ENCODE measurements at regions not wholly inside any gene's neighbourhood (a gene's known extent, or its start where the extent isn't known, plus 50 kb on each side); places are given as distances from the start of the nearest gene placed in this dataset.
"Not testable (repeated sequence)": the region's sequence is repeated elsewhere in the genome, so short reads cannot be mapped to it uniquely, and the experiment has no call there.

DNA sequence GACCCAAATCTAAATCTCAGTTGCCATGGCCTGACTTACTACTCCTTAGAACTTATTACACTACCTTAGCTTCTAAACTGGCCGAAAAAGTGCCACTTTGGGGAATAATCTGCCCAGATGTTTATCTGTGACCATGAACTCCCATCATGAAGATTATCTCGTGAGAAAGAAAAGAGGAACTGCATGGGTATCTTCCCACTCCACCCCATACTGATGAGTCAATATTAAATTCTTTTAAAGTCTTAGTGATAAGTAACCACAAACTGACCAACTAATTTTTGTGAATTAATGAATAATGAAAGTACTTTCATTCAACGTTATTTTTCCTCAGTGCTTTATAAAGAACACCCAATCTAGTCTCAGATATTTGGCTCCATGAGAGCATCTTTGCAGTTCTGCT is 493.5 kb downstream of the EBF1 start:
- DNase-seq (ENCODE audit: low read depth in 2 of 2) = no peak

- DNase-seq (ENCODE audit: low read depth in 2 of 2) = no peak
Observed at GRCh38 chr5:158602981-158603380, 496.7 kb downstream of the EBF1 start.

GRCh38 chr5:158601118-158601517 is 498.6 kb downstream of the EBF1 start:
- no peak for DNase-seq (ENCODE audit: low read depth in 2 of 2)

GRCh38 chr5:158600679-158601078 is 499.0 kb downstream of the EBF1 start:
- DNase-seq (ENCODE audit: low read depth in 2 of 2) = no peak

GRCh38 chr5:158599157-158599556 is 500.6 kb downstream of the EBF1 start:
- DNase-seq (ENCODE audit: low read depth in 2 of 2) = no peak

DNA sequence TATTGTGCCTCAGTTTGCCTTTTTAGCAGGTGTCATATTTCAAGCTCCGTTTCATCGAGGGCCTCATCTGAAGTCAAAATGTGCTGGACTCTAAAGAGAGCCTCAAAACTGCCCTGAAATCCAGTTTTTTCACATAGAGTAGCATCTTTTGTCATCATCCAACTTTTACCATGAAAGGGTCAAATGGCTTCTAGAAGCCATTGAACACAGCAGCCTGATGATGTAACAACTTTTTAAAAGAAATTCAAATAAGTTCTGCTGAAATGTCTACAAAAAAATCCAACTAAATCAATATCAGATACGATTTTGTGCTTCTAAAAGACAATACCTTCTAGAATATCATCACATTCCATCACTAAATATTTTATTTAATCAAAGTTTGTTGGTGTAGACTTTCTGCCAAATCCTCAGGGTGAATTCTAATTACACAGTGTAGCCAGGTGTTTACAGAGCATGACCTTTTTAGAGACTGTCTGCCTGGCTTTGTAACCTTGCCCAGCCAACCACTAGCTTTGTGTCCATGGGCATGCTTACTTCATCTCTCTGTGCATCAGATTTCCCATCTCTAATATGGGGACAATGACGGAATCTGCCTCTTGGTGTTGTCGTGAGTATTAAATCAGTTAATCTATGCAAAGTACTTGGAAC is 505.0 kb downstream of the EBF1 start:
- DNase-seq (ENCODE audit: low read depth in 2 of 2) = no peak

- DNase-seq (ENCODE audit: low read depth in 2 of 2) = no peak
Observed at GRCh38 chr5:158593925-158594324, 505.8 kb downstream of the EBF1 start.

DNA sequence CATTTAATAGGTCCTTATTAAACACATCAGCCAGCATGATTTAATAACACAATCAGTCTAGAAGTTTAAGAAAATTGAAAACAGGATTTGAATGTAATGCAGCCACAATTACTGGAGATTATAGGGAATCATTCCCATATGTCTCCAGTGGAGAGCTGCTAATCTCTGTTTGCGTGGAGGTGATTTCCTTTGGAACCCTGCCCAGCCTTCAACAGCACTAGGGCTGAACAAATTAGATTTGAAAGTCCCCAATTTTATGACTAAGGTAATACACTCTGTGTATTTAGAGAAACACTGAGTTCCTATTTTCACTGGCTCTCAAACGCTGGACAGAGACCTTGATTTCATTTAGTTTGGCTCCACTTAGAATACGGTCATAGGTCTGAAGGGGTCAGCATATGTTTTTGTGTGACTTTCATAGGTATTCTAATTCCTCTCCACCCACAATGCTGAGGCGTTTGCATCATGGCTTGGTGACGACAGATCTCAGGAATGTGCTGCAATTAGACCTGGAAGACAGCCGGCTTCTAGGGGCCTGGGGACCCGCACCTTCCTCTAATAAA is 508.3 kb downstream of the EBF1 start:
- DNase-seq (ENCODE audit: low read depth in 2 of 2) = no peak

- no peak for DNase-seq (ENCODE audit: low read depth in 2 of 2)
Observed at GRCh38 chr5:158590746-158591300, 508.9 kb downstream of the EBF1 start.

DNA sequence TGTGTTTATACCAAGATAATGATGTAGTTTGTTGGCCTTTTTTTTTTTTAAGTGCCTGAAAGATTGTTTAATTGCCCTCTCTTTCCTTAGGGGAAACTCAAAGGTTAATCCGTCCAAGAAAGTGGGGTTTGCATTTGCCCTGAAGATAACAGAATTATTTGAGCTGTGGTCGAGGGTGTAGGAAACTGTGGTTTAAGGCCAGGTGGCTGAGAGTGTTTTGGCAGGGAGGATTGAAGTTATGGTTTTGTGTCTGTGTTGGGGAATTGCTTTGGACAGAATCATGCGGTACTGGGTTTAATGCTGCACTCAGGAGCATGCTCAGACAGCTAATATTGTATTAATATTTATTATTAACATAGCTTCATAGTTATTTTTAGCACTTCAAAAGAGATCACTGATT is 509.8 kb downstream of the EBF1 start:
- DNase-seq (ENCODE audit: low read depth in 2 of 2) = no peak

GRCh38 chr5:158588617-158589016 is 511.1 kb downstream of the EBF1 start:
- no peak for DNase-seq (ENCODE audit: low read depth in 2 of 2)

DNA sequence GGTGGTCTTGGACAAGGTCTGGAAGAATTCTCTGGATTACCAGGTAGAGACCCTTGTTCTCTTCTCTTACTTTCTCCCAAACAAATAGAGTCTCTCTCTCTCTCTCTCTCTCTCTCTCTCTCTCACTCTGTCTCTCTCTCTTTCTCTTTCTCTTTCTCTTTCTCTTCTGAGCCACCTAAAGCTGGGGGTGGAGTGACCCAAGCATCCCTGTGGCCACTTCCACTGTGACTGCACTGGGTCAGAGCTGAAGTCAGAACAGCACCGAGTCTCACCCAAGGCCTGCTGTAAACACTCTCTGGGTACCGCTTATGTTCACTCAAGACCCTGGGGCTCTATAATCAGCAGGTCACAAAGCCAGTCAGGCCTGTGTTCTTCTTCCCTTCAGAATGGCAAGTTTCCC is 513.7 kb downstream of the EBF1 start:
- no peak for DNase-seq (ENCODE audit: low read depth in 2 of 2)

GRCh38 chr5:158582669-158583068 is 517.0 kb downstream of the EBF1 start:
- DNase-seq (ENCODE audit: low read depth in 2 of 2) = not testable (repeated sequence)

- DNase-seq (ENCODE audit: low read depth in 2 of 2) = no peak
Observed at GRCh38 chr5:158573829-158574228, 525.9 kb downstream of the EBF1 start.

DNA sequence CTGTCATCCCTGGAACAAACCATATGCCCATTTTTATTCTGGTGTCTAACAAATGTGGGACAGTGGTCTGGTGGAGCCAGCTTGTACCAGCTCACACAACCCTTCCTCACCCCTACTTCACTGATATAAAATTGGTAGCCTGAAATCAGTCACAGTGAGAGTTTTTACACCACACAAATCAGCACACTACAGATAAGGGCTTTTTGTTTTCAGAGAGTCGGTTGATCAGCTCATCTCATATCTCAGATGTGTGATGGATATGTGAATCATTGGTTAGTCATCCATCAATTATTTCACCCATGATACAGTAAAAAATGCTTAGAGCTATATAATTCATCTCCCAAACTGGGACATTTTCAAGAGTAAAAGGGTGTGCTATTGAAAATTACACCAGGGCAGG is 529.2 kb downstream of the EBF1 start:
- DNase-seq (ENCODE audit: low read depth in 2 of 2) = no peak

- no peak for DNase-seq (ENCODE audit: low read depth in 2 of 2)
Observed at GRCh38 chr5:158569534-158569933, 530.2 kb downstream of the EBF1 start.

DNA sequence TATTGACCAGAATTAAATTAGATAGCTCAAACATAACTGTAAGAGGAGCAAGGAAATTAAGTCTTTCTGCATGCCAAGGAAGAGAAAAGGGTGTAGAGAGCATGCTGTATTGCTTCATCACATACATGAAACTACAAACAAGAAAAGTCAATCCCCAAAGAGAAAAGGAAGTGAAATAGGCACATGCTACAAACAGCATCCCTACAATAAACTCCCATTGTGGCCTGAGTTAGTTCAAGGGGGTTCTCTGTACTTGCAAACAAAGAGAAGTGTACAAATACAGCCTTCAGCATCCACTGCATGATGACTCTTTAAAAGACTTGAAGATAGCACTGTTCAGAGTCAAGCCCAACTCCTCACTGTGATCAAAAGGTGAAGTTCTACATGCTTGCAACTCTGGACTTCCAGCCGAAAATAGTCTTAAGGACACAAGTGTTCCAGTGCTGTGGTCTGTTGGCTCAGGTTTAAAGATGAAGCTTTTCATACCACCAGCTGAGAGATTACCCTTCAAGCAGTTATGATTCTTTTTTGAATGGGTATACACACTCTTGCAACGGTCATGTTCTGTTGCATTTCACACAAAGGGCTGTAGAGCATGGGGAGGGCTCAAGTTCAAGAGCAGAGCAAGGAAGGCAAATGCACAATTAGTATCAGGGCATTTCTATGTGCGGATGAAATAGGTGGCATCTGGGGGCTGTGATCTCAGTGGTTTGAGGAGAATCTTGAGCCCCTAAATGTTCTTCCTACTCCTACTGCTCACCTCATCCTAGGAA is 534.5 kb downstream of the EBF1 start:
- no peak for DNase-seq (ENCODE audit: low read depth in 2 of 2)

GRCh38 chr5:158563760-158564390 is 535.8 kb downstream of the EBF1 start:
- DNase-seq (ENCODE audit: low read depth in 2 of 2) = no peak

GRCh38 chr5:158561562-158562190 is 538.0 kb downstream of the EBF1 start:
- no peak for DNase-seq (ENCODE audit: low read depth in 2 of 2)

DNA sequence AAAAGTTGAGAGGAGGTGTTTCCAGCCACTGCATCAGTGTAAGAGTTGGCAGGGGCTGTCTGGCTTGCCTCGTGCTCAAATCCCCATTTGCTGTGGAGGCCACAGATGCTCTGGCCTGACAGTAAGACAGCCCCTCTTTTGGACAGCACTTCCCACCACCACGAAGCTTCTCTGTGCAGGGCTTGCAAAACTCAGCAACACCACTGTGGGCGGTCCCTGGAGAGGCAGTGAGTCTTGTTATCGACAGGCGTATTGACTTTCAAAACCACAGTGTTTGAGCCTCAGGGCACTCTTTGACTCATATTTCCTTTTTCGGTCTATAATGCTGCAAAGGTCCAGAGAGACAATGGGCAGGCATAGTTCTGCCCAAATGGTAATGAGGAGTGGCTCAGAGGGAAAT is 539.5 kb downstream of the EBF1 start:
- DNase-seq (ENCODE audit: low read depth in 2 of 2) = no peak

DNA sequence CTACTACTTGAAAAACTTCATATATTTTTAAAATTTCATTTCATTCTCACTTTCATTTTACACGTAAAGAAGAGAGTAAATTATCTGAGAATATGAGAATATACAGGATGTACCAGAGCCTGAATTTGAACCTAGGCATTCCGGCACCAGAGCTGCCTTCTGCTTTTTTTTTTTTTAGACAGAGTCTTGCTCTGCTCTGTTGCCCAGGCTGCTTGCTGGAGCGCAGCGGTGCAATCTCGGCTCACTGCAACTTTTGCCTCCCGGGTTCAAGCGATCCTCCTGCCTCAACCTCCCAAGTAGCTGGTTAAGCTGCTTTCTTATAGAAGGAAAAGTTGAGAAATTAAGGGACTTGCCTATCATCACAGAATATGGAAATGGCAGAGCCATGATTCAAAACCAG is 540.1 kb downstream of the EBF1 start:
- DNase-seq (ENCODE audit: low read depth in 2 of 2) = no peak

DNA sequence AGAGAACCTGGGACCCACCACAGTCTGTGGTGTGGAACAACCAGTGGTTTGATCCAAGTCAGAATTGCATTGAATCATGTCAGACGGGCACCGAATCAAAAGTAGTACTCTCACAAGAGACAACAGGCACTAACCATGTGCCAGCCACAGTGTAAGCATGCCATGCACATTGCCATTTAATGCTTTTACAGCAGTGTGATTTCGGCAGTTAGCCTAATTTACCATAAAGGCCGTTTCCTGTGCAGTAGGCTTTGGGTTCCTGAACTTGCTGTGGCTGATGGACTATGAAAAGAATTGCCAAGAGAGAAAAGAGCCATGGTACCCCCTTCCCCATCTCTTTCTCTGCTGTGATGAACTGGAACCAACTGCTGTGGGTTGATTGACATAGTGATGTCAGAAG is 540.6 kb downstream of the EBF1 start:
- no peak for DNase-seq (ENCODE audit: low read depth in 2 of 2)
